ENCODE measurements at regions not wholly inside any gene's neighbourhood (a gene's known extent, or its start where the extent isn't known, plus 50 kb on each side); places are given as distances from the start of the nearest gene placed in this dataset.
"Not testable (repeated sequence)": the region's sequence is repeated elsewhere in the genome, so short reads cannot be mapped to it uniquely, and the experiment has no call there.

DNA sequence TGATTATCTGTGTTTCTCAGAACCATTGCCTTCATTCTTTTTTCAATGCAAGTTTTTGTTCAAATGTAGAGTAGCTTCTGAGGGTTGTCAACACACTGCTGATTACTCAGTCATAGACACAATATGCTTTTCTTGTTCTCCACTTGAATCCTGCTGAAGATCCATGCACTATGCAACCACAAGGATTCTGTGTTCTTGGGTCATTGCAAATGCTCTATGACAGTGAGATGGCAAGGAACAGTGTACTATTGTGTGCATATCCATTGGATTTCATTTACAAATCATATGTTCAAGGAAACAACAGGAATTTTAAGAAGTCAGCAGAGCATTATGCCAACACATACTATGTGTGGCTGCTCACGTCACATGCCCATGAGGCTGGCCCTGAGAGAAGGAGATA lies 1590.2 kb downstream of the EFNA5 start:
- FAIRE-seq = no peak
- no peak for DNase-seq (ENCODE audit: extremely low spot score, insufficient read length, low read depth)

DNA sequence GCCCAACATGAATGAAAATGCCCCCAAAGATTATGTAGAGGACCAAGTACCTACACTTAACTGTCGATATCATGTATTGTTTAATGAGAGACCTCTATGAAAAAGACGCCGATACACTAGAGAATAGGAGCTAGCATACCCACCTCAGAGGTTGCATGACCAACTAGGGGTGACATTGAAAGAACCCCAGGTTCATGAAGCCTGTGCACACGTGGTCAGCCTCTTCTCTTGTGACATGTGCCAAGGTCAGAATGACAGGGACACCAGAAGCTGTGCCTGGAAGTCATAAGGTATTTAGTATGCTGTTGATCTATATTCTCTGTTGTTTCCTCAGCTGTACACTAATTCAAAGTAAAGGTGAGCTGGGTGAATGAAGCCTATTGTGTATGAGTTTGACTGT lies 1594.1 kb downstream of the EFNA5 start:
- no peak for FAIRE-seq
- DNase-seq (ENCODE audit: extremely low spot score, insufficient read length, low read depth) = no peak

DNA sequence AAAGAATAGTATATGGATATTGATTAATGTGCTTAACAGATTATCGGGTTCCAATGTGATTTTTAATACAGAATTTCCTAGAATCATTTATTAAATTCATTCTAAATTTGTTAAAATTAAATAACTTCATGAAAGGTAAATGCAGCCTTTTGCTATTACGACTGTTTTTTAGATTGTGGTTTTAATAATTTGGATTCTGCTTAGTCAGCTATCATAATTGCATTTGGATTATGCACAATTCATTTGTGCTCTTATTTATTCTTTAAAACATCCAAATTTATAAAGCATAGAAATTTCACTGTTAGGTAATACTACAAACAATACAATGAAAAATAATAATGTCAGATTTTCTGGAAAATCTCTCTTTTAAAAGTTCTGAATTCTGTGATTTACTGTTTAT lies 1598.5 kb downstream of the EFNA5 start:
- DNase-seq (ENCODE audit: extremely low spot score, insufficient read length, low read depth) = no peak
- FAIRE-seq = no peak

DNA sequence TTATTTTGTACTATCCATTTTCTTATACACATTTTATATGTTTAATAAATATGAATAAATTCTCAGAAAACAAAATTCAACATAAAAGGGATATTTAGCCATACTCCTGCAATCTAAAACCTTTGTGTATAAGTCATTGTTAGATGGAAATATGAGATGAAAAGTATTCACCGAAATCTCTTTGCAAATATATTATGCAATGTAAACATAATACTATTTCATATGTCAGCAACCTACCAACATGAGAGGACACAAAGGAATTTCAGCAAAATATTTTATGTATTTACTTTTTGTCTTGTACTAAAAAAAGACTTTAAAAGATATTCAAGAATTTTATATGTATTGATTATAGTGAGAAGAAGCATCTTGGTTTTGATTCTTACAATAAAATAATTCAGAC lies 1623.4 kb downstream of the EFNA5 start:
- FAIRE-seq (no peak), DNase-seq (ENCODE audit: extremely low spot score, insufficient read length, low read depth) (no peak)

DNA sequence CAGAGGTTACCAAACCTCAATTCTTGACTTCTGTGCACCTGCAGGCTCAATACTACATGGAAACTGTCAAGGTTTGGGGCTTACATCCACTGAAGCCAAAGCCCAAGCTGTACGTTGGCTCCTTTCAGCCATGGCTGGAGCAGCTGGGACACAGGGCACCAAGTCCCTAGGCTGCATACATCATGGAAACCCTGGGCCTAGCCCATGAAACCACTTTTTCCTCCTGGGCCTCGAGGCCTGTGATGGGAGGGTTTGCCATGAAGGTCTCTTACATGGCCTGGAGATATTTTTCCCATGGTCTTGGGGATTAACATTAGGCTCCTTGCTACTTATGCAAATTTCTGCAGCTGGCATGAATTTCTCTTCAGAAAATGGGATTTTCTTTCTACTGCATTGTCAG lies 1638.7 kb downstream of the EFNA5 start:
- DNase-seq (ENCODE audit: extremely low spot score, insufficient read length, low read depth); FAIRE-seq: not testable (repeated sequence)

DNA sequence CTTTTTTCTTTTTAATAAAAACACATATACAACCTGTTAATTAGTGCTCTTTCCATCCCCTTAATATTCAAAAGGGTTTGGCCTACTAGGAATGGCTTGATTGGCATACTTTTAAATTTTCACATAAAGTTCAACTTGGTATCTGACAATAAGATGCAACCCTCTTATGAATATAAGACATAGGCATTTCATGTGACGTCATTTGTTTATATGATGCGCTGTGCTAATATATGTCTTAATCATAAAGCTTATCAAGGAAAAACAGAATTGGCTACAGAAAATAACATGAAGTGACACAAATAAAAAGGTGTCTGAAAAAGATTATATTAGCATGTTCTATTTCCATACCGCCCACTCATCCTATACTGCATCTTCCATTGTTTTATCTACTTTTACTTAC lies 1642.4 kb downstream of the EFNA5 start:
- DNase-seq (ENCODE audit: extremely low spot score, insufficient read length, low read depth) = no peak
- no peak for FAIRE-seq

DNA sequence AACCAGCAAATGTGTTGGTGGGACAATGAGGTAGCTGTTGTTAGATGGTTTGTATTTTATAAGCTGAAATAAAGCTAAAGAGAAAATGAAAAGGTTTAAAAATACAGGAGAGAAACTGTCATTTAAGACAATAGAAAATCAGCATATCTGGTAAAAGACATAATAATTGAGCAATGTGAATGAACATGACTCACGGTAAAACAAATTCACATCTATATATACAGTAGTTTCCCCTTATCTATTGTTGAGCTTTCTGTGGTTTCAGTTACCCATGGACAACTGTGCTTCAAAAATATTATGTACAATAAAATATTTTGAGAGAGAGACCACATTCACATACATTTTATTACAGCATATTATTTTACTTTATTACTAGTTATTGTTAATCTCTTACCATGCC lies 1649.8 kb downstream of the EFNA5 start:
- DNase-seq (ENCODE audit: extremely low spot score, insufficient read length, low read depth) = no peak
- FAIRE-seq = no peak

DNA sequence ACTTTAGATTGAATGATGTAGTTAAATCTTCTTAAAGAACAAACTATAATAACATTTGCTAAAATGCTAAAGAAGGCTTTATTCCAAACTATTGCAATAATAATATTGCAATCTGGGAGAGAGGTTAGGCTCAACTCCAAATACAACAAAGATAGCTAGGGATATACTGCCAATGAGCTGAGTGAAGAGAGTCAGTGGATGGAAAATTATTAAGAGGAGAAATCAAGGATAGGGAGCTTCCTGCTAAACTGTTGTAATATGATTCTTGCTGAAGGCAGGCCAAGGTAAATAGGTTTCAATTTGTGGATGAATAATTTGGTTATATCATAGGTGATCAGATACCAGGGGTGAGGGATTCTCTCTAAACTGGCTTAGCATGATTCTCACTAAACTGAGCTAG lies 1651.5 kb downstream of the EFNA5 start:
- DNase-seq (ENCODE audit: extremely low spot score, insufficient read length, low read depth) = no peak
- FAIRE-seq = no peak

DNA sequence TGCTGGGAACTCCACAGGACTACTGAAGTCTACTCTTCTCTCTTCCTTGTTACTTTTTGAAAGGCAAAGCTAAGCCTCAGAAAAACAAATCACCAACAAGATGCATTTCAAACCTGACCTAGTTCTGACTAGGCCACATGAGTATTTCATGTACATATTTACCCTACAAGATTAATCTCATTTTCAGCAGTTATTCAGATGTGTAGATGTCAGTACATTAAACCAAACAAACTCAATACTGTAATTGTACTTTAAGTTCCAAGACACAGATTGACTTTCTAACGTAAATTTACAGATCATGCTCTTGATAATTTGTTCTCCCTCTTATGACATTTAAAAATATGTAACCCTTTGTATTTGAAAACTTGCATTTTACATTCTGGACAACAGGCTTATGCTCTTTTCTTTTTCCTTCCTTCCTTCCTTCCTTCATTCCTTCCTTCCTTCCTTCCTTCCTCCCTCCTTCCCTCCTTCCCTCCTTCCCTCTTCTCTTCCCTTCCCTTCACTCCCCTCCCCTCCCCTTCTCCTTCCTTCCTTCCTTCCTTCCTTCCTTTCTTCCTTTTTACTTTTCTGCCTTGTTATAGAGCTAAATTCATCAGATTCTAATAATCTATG lies 1653.4 kb downstream of the EFNA5 start:
- no peak for FAIRE-seq

DNA sequence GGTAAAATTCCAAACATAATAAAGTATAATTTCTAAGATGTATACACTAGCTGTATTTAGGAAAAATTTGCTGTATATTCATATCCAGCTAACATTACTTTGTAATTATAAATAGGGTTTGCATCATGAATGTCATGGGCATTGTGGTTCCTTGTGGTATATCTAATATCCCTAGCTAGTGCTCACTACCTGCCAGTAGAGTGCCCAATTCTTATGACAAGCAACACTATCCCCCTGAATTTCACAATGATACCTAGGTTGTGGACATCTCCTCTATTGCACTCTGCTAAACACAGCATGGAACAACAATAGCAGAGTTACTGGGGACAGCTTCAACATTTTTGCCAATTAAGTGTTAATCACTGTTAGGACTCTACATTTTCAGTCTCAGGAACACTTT lies 1656.5 kb downstream of the EFNA5 start:
- DNase-seq (ENCODE audit: extremely low spot score, insufficient read length, low read depth) (no peak), FAIRE-seq (no peak)

More for the DNA sequence above, 1653.4 kb downstream of the EFNA5 start:
- no peak for DNase-seq (ENCODE audit: extremely low spot score, insufficient read length, low read depth)

DNA sequence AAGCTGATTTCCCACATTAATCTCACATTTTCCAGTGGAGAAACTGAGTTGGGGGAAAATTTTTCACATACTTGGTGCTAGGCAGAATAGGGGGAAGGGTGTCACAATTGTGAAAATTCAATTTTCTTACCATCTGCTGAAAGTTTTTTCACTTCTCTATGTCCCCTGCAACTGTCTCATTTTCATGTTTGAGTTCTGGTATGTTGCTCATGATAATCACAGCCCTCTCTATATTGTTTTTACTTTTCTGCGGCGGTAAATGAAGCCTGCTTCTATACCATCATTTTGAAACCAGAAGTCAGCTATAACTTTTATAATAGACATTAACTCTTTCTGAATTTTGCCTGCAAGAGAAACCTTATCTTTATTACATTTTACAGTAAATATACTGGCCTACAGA lies 1664.5 kb downstream of the EFNA5 start:
- DNase-seq (ENCODE audit: extremely low spot score, insufficient read length, low read depth) = no peak

DNA sequence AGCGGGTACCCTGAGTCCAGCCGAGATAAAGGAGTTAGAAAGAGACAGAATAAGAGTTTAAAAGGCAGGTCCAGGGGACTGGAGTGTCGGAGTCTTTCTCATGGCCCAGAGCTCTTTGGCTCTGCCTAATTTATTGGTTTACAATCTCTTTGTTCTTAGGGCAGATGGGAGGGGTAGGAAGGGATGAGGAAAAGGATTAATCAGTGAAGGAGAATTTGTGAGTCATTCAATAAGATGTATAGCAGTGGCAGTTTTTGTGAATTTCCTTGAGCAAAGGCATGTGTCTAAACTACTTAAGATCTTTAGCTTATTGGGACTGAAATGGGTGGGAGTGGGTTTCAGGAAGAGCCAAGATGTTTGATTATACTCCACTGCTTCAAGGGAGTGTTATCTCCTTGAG lies 1671.7 kb downstream of the EFNA5 start:
- not testable (repeated sequence) for DNase-seq (ENCODE audit: extremely low spot score, insufficient read length, low read depth); FAIRE-seq

More for the DNA sequence above, 1664.5 kb downstream of the EFNA5 start:
- FAIRE-seq = no peak

DNA sequence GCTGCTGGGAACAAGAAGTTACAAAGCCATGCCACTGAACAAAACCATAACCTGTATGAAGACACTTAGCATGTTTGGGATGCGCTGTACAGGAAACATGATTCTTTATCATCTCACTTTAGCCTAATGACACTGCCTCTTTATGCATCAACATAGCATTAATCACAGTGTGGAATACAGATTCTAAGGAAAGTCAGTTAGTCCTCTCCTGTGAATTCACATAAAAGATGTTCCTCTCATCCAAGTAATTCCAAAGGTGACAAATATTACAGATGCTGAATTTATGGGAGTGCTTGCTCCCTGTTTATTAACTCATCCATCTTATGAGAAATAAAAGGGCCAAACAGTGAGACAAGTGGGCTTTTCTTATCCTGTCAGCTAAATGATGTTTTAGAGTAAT lies 1677.7 kb downstream of the EFNA5 start:
- DNase-seq (ENCODE audit: extremely low spot score, insufficient read length, low read depth) (no peak), FAIRE-seq (no peak)

DNA sequence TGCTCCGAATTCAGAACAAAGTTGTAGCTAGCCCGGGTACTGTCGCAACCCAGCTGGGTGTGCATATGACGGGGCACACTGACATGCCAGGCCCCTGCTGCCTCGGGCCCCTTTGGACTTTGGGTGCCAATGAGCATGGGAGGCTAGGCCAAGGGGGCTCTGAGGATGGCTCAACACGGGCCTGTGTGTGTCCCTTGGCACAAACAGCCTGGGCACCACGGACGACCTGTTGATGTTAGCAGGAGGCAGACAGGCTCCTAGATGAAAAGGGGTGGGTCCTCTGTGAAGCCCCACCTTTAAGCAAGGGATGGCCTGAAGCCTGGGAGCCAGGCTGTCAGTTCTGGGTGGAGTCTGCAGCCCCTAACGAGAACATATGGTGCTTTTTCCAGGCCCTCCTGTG lies 1688.2 kb downstream of the EFNA5 start:
- FAIRE-seq (no peak), DNase-seq (ENCODE audit: extremely low spot score, insufficient read length, low read depth) (no peak)

DNA sequence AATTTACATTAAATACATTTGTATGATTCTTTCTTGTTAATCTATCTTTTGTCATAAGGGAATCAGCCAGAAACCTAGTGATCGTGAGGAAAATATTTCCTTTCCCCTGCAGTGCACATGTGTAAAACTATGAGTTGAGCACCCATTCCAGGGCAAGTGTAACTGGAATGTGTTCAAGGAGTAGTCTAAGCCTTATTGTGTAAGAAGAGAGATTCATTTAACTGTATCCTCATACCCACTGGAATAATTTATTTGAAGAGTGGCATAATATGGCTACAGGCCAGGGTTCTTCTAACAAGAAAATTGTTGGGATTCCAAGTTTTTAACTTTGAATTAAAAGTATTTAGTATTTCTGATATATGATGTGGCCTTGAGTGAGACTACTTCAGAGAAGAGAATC lies 1692.7 kb downstream of the EFNA5 start:
- DNase-seq (ENCODE audit: extremely low spot score, insufficient read length, low read depth) (no peak), FAIRE-seq (no peak)

DNA sequence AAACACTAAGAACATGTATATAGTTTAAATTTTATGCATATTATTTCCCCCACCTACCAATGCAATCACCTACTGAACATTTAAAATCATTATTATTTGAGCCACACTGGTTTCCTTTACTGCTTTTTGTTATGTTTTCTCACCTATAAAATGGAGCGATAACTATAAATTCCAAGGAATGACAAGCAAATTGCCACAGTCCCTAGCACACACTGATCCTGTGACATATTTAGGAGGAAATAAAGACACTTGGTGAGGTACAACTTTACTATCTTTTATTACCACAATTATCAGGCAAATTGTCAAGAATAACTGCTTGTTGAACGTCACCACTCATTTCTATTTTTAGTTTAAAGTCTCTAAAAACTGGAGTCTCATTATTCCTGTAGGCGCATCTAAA lies 1693.6 kb downstream of the EFNA5 start:
- FAIRE-seq (no peak), DNase-seq (ENCODE audit: extremely low spot score, insufficient read length, low read depth) (no peak)

DNA sequence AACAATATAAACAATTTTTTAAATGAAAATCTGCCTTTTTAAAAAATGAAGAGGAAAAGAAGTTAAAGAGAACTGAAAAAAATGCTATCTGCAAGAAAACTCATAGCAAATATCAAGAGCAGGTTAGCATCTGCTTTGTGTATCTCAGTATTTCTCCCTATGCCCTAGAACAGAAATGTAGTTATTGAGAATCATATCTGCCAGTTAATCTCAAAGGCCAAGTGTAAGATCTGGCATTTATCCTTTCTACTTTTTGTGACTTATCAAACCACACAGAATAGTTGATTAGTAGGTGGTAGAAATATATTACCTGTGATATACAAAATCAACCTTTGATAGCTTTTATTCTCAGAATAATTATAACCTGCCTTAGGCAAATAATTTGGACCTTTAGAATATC lies 1699.8 kb downstream of the EFNA5 start:
- DNase-seq (ENCODE audit: extremely low spot score, insufficient read length, low read depth) (no peak), FAIRE-seq (no peak)

DNA sequence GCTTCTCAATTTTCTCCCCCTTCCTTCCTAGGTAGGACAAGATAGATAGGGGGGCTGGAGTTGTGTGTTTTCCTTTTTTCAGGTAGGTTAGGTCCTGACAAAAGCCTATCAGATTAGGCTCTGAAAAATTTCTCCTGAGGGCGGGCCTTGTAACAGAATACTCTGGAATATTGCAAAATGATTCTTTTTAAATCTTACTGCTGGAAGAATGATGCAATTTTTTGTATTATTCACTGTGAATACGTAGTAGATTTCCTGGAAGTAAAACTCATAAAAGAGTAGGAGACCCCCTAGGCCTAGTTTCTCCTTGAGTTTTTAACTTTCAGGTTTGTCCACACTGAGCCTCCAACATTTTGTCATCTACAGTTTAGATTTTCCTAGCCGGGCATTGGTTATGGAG lies 1701.8 kb downstream of the EFNA5 start:
- no peak for DNase-seq (ENCODE audit: extremely low spot score, insufficient read length, low read depth)
- FAIRE-seq = no peak

DNA sequence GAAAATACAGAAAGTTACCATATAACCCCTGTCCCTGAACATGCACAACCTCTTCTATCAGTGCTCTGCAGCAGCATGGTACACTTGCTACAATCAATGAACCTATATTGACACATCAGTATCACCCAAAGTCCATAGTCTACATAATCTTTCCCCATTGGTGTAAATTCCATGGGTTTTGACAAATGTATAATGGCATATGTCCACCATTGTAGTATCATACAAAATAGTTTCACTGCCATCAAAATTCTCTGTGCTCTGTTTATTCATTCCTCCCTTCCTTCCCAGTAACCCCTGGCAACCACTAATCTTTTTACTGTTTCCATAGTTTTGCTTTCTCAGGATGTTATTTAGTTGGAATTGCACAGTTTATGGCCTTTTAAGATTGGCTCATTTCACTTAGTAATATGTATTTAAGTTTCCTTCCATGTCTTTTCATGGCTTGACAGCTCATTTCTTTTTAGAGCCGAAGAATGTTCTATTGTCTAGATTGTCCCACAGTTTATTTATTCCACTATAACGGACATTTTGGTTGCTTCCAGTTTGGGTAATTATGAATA lies 1707.0 kb downstream of the EFNA5 start:
- no peak for DNase-seq (ENCODE audit: extremely low spot score, insufficient read length, low read depth)
- no peak for FAIRE-seq

DNA sequence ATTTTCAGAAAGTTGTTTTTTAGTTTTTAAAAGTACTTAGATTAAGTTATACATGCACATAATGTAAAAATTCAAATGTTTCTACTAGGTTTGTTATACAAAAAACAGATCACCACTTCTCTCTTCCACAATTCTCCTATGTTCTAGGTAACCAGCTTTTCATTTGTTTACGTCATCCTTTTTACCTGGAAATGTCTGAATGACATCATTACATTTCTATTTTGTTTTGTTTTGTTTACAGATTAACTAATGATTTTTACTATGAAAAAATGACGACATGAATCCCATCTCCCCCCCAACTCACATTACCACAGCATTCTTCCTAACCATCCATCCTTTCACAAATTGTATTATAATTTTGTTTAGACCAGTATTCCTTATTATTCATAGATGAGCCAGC lies 1709.2 kb downstream of the EFNA5 start:
- no peak for DNase-seq (ENCODE audit: extremely low spot score, insufficient read length, low read depth)
- FAIRE-seq = no peak

DNA sequence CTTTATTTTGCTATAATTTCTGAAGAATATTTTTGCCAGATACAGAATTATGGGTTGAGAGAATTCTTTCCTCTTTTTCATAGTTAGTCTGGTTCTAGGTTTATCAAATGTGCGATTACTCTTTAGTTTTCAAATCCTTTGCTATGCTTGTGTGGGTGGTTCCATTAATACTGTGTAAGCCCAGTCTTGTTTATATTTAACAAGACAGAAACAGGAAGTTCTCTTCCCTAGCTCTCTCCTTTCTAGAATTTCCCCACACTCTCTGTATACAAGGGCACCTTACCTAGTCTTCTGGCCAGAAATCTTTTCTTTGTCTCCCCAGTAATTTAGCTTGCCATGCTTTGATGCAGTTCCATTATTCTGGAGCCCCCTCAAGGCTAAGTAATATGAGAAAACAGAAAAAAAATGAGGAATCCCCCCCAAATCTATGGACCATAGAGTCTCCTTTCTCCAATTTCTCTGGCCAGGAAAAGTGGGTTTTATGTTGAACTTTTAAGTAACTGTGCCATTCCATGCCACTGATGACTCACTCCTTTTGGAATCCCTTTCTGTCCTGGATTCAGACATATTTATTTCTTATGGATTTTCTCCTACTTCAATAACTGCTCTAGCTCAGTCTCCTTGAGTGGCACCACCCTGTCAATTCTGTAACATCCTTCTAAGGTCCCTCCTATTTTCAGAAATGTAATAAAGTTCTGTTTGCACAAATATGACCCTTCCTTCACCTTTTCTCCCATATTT lies 1714.1 kb downstream of the EFNA5 start:
- FAIRE-seq = no peak

DNA sequence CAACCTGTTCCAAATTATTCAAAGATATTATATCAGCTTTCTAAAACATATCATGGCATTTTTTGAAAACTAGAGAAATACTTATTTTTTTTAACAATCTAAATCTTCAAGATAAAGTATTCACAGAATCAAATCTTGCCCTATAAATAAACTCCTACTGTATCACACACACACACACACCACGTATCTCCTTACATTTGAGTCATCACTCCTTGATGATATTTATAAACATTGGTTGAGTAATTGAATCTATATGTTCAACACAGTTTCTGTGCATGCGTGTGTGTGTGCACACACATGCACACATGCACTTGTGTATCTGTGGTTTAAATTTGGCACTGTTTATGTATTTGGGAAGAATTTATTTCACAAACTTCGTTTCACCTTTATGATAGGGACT lies 1716.4 kb downstream of the EFNA5 start:
- FAIRE-seq = no peak
- no peak for DNase-seq (ENCODE audit: extremely low spot score, insufficient read length, low read depth)

More for the DNA sequence above, 1714.1 kb downstream of the EFNA5 start:
- no peak for DNase-seq (ENCODE audit: extremely low spot score, insufficient read length, low read depth)
